ENCODE measurements at regions not wholly inside any gene's neighbourhood (a gene's known extent, or its start where the extent isn't known, plus 50 kb on each side); places are given as distances from the start of the nearest gene placed in this dataset.

DNA sequence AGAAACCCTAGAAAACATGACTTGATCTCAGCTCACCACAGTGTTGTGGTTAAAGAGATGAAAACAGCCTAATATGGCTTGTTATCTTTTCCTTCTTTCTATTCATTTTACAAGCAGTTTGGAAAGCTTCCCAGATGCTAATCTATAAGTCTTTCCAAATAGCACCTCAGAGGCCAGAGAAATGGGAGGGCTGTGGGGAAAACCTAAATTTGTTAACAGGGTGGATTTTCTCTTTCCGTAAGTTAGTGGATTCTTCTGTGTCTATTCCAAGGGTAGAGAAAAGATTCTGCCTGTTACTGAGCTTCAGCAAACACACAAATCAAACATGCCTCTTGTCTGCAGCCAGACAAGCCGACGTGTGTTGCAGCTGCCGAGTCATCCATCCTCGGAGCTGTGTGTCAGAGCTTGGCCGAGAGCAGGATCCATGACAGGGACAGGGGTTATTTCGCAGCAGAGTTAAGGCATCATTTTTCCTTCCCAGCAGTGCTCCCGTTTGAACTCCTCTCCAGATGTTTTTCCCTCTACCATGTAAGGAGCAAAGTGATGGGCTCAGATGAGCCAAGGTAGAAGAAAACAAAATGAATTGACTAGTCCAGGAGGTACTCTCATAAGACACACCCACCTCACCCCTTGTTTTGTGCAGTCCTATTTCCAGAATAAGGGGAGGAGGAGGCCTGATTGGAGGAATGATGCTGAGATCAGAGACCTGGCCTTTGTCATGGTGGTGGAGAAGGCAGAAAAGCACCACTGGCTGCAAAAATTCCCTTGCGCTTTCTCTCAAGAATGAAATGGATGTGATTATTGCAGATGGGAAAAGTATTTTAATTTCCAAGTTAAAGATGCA, 560.0 kb downstream of the C6orf118 start:
- TF ChIP-seq EZH2 (IDR thresholded peaks at IDR 0.05; ENCODE audit: insufficient read depth, poor library complexity, severe bottlenecking) (no peak), EZH2phosphoT487 (IDR thresholded peaks at IDR 0.05; ENCODE audit: insufficient read depth, low read depth) (no peak)
